ENCODE measurements at regions not wholly inside any gene's neighbourhood (a gene's known extent, or its start where the extent isn't known, plus 50 kb on each side); places are given as distances from the start of the nearest gene placed in this dataset.

- DNase-seq: no peak
Observed at GRCh38 chr21:16074950-16075489, 345.2 kb downstream of the USP25 start.

GRCh38 chr21:16075649-16076282 lies 346.0 kb downstream of the USP25 start:
- DNase-seq: no peak

GRCh38 chr21:16076465-16076864 lies 346.7 kb downstream of the USP25 start:
- DNase-seq: no peak

- no peak for DNase-seq
Observed at GRCh38 chr21:16078382-16078781, 348.6 kb downstream of the USP25 start.

- no peak for DNase-seq
Observed at GRCh38 chr21:16079830-16080229, 350.0 kb downstream of the USP25 start.

GRCh38 chr21:16081304-16081703 lies 351.5 kb downstream of the USP25 start:
- DNase-seq: no peak

GRCh38 chr21:16082038-16082816 lies 352.4 kb downstream of the USP25 start:
- no peak for DNase-seq

- no peak for DNase-seq
Observed at GRCh38 chr21:16084776-16085364, 355.1 kb downstream of the USP25 start.

GRCh38 chr21:16085421-16085820 lies 355.6 kb downstream of the USP25 start:
- no peak for DNase-seq

GRCh38 chr21:16086121-16086520 lies 356.3 kb downstream of the USP25 start:
- no peak for DNase-seq

- no peak for DNase-seq
Observed at GRCh38 chr21:16086936-16087335, 357.2 kb downstream of the USP25 start.

- no peak for DNase-seq
Observed at GRCh38 chr21:16087523-16087922, 357.7 kb downstream of the USP25 start.

- DNase-seq: no peak
Observed at GRCh38 chr21:16088056-16088455, 358.3 kb downstream of the USP25 start.

GRCh38 chr21:16095005-16095404 lies 365.2 kb downstream of the USP25 start:
- no peak for DNase-seq

- DNase-seq: no peak
Observed at GRCh38 chr21:16096988-16097387, 367.2 kb downstream of the USP25 start.

GRCh38 chr21:16102113-16102512 lies 372.3 kb downstream of the USP25 start:
- DNase-seq: no peak

GRCh38 chr21:16108561-16109075 lies 378.8 kb downstream of the USP25 start:
- no peak for DNase-seq

- DNase-seq: no peak
Observed at GRCh38 chr21:16113052-16113715, 383.4 kb downstream of the USP25 start.

GRCh38 chr21:16115461-16115860 lies 385.7 kb downstream of the USP25 start:
- no peak for DNase-seq

- DNase-seq: no peak
Observed at GRCh38 chr21:16116069-16116468, 386.3 kb downstream of the USP25 start.

GRCh38 chr21:16116798-16117197 lies 387.0 kb downstream of the USP25 start:
- no peak for DNase-seq

- DNase-seq: no peak
Observed at GRCh38 chr21:16117331-16117730, 387.5 kb downstream of the USP25 start.
